ENCODE measurements at regions not wholly inside any gene's neighbourhood (a gene's known extent, or its start where the extent isn't known, plus 50 kb on each side); places are given as distances from the start of the nearest gene placed in this dataset.

- DNase-seq (ENCODE audit: extremely low spot score): no peak
- ChIA-PET CTCF (interaction anchor here (3.4 kb wide), 1 partner anchor 9 kb away, joined by 13 read pairs; no protein-coding TSS in a partner anchor), POLR2A (no interaction called here)
- no peak for TF ChIP-seq CTCF (IDR thresholded peaks at IDR 0.05; ENCODE audit: control extremely low read depth, extremely low read depth, low read depth, missing control alignments)
These were observed 122.7 kb downstream of the BUD13 start for GRCh38 chr11:116650052-116650451.

- CTCF ChIA-PET: interaction anchor here (3.4 kb wide), 1 partner anchor 8 kb away, joined by 13 read pairs; no protein-coding TSS in a partner anchor
- no peak for DNase-seq (ENCODE audit: extremely low spot score)
- POLR2A ChIA-PET: no interaction called here
- no peak for TF ChIP-seq CTCF (IDR thresholded peaks at IDR 0.05; ENCODE audit: control extremely low read depth, extremely low read depth, low read depth, missing control alignments)
These were observed 123.5 kb downstream of the BUD13 start for GRCh38 chr11:116649268-116649667.

- no peak for DNase-seq (ENCODE audit: extremely low spot score)
- no peak for TF ChIP-seq CTCF (IDR thresholded peaks at IDR 0.05; ENCODE audit: control extremely low read depth, extremely low read depth, low read depth, missing control alignments)
- ChIA-PET POLR2A (no interaction called here), CTCF (no interaction called here)
These were observed 124.3 kb downstream of the BUD13 start for GRCh38 chr11:116648247-116649174.

GRCh38 chr11:116647305-116648080 lies 125.3 kb downstream of the BUD13 start:
- ChIA-PET CTCF (no interaction called here), POLR2A (no interaction called here)
- DNase-seq (ENCODE audit: extremely low spot score): no peak
- no peak for TF ChIP-seq CTCF (IDR thresholded peaks at IDR 0.05; ENCODE audit: control extremely low read depth, extremely low read depth, low read depth, missing control alignments)

GRCh38 chr11:116646191-116646590 lies 126.6 kb downstream of the BUD13 start:
- CTCF ChIA-PET: interaction anchor here (1.7 kb wide), 1 partner anchor 9 kb away, joined by 9 read pairs; no protein-coding TSS in a partner anchor
- TF ChIP-seq CTCF (IDR thresholded peaks at IDR 0.05; ENCODE audit: control extremely low read depth, extremely low read depth, low read depth, missing control alignments): no peak
- POLR2A ChIA-PET: no interaction called here
- no peak for DNase-seq (ENCODE audit: extremely low spot score)

GRCh38 chr11:116644941-116645305 lies 127.9 kb downstream of the BUD13 start:
- no peak for TF ChIP-seq CTCF (IDR thresholded peaks at IDR 0.05; ENCODE audit: control extremely low read depth, extremely low read depth, low read depth, missing control alignments)
- no peak for DNase-seq (ENCODE audit: extremely low spot score)
- CTCF ChIA-PET: interaction anchor here (0.7 to 1.7 kb wide), 2 partner anchors 11 to 37 kb away, joined by 3 to 9 read pairs; no protein-coding TSS in a partner anchor
- POLR2A ChIA-PET: no interaction called here

Measured in GM10248 (cell line).